ENCODE measurements at regions not wholly inside any gene's neighbourhood (a gene's known extent, or its start where the extent isn't known, plus 50 kb on each side); places are given as distances from the start of the nearest gene placed in this dataset.

GRCh38 chr5:10891193-10891592, 130.2 kb upstream of the DAP start:
- TF ChIP-seq CTCF (IDR thresholded peaks at IDR 0.05; ENCODE audit: low read depth, low read length, poor library complexity, severe bottlenecking), result no peak
- no peak for TF ChIP-seq EZH2phosphoT487 (IDR thresholded peaks at IDR 0.05; ENCODE audit: borderline replicate concordance, low read length)
